HCT116 (cell line): ENCODE measurements at regions not wholly inside any gene's neighbourhood (a gene's known extent, or its start where the extent isn't known, plus 50 kb on each side); places are given as distances from the start of the nearest gene placed in this dataset.

Experiments used
- ATAC-seq: fragments of 200-7000 bp; cut with Tn5 transposase; 2 replicates; pipeline ENCODE4 v1.9.1; 2020; ENCODE audit warnings: mild to moderate bottlenecking, moderate library complexity
- BruUV-seq: library from RNA; stranded (reverse); fragments of 400-500 nt; replicated peaks from 2 replicates; lab custom pipeline; 2021; lab: Mats Ljungman, UMichigan
- CTCF ChIA-PET: fragments of 300-600 bp; sonication (Branson Sonifier 250); formaldehyde crosslinking; loops from one replicate; lab custom pipeline; 2021; ENCODE audit warnings: antibody characterized with exemption; lab: Charles Lee
- POLR2A ChIA-PET: fragments of 300-600, 350-600 bp; sonication (Branson Sonifier 250); formaldehyde crosslinking; loops from one replicate; lab custom pipeline; 2021; ENCODE audit warnings: antibody characterized with exemption; lab: Charles Lee
- RAD21 ChIA-PET, 2 experiments: fragments of 300-600 bp; sonication (Branson Sonifier 250); formaldehyde crosslinking; loops; one replicate each; lab custom pipeline; 2023; ENCODE audit warnings: low total read pairs in 2 of 2; ENCODE audit not compliant: uncharacterized antibody in 2 of 2, unreplicated experiment in 2 of 2, low non-redundant PET in 1 of 2; lab: Charles Lee
- DNase-seq: peaks from one replicate; pipeline ENCODE4 v3.0.0-alpha.2; 2010; ENCODE audit warnings: low read depth, low spot score
- H2AFZ ChIP-seq: fragments of 200-600 bp; shearing (Covaris generic), sonication (generic); 2 replicates; pipeline ENCODE4 v1.6.1; 2017; ENCODE audit warnings: low read depth, mixed run types, mixed read lengths, antibody characterized with exemption, low read length; ENCODE audit not compliant: poor library complexity, severe bottlenecking
- H3K27ac ChIP-seq: 2 replicates; pipeline ENCODE4 v1.5.1; 2012; ENCODE audit warnings: low read depth, low read length
- H3K27me3 ChIP-seq: fragments of 200-600 bp; sonication (generic); 2 replicates; pipeline ENCODE4 v1.6.1; 2016; ENCODE audit warnings: mixed run types, low read length, mixed read lengths; ENCODE audit not compliant: insufficient read depth
- H3K36me3 ChIP-seq, 2 experiments: fragments of 200-500 bp in 1 of 2; fragments of 200-600 bp in 1 of 2; sonication (Bioruptor generic) in 1 of 2; sonication (generic) in 1 of 2; 2 replicates each; pipeline versions ENCODE4 v1.5.1 to v1.6.1; 2014 to 2016; ENCODE audit warnings: low read length in 2 of 2, inconsistent platforms in 1 of 2, mixed read lengths in 1 of 2, mixed run types in 1 of 2; ENCODE audit not compliant: insufficient read depth in 2 of 2, control insufficient read depth in 1 of 2
- H3K4me1 ChIP-seq, 2 experiments: fragments of 200-600 bp in 1 of 2; sonication (generic) in 1 of 2; 2 replicates each; pipeline versions ENCODE4 v1.5.1 to v1.6.1; 2012 to 2017; ENCODE audit warnings: low read length in 2 of 2, inconsistent platforms in 1 of 2, mild to moderate bottlenecking in 1 of 2, mixed read lengths in 1 of 2, mixed run types in 1 of 2, moderate library complexity in 1 of 2; ENCODE audit not compliant: insufficient read depth in 2 of 2, control insufficient read depth in 1 of 2
- H3K4me2 ChIP-seq: fragments of 200-600 bp; sonication (generic); 2 replicates; pipeline ENCODE4 v1.6.1; 2017; ENCODE audit warnings: mixed run types, low read length, mixed read lengths
- H3K4me3 ChIP-seq, 2 experiments: fragments of 200-600 bp in 1 of 2; sonication (generic) in 1 of 2; replicated peaks in 1 of 2; 2 replicates each; pipeline ENCODE4 v1.5.1; 2011 to 2016; ENCODE audit warnings: low read length in 2 of 2, control low read depth in 1 of 2, low read depth in 1 of 2, mild to moderate bottlenecking in 1 of 2, mixed read lengths in 1 of 2, mixed run types in 1 of 2
- H3K79me2 ChIP-seq: fragments of 200-600 bp; sonication (generic); 2 replicates; pipeline ENCODE4 v1.6.1; 2017; ENCODE audit warnings: mild to moderate bottlenecking, mixed run types, low read length, moderate library complexity, mixed read lengths; ENCODE audit not compliant: insufficient read depth
- H3K9ac ChIP-seq: fragments of 200-600 bp; sonication (generic); 2 replicates; pipeline ENCODE4 v1.6.1; 2016; ENCODE audit warnings: low read length, mixed read lengths
- H3K9me2 ChIP-seq: fragments of 200-600 bp; sonication (generic), shearing (Covaris generic); 2 replicates; pipeline ENCODE4 v1.6.1; 2017; ENCODE audit warnings: mixed run types, mild to moderate bottlenecking, moderate library complexity; ENCODE audit not compliant: insufficient read depth
- H3K9me3 ChIP-seq, 2 experiments: fragments of 200-500 bp in 1 of 2; fragments of 200-600 bp in 1 of 2; sonication (Bioruptor generic) in 1 of 2; sonication (generic) in 1 of 2; 2 replicates each; pipeline ENCODE4 v1.6.1; 2014 to 2017; ENCODE audit warnings: low read length in 2 of 2, mixed read lengths in 2 of 2, inconsistent platforms in 1 of 2, low read depth in 1 of 2, mild to moderate bottlenecking in 1 of 2, mixed run types in 1 of 2, moderate library complexity in 1 of 2; ENCODE audit not compliant: control insufficient read depth in 1 of 2, insufficient read depth in 1 of 2
- H4K20me1 ChIP-seq: fragments of 200-600 bp; sonication (generic), shearing (Covaris generic); 2 replicates; pipeline ENCODE4 v1.6.1; 2017; ENCODE audit warnings: mixed run types, mild to moderate bottlenecking, moderate library complexity; ENCODE audit not compliant: insufficient read depth
- ATF3 ChIP-seq: IDR thresholded peaks from 2 replicates; pipeline ENCODE4 v1.6.1; 2012
- CBX3 ChIP-seq: IDR thresholded peaks from 2 replicates; pipeline ENCODE4 v1.6.1; 2012; ENCODE audit warnings: low read depth
- CEBPB ChIP-seq: IDR thresholded peaks from 2 replicates; pipeline ENCODE4 v1.6.1; 2012; ENCODE audit warnings: low read depth
- EGR1 ChIP-seq: IDR thresholded peaks from 2 replicates; pipeline ENCODE4 v1.6.1; 2012; ENCODE audit warnings: low read depth
- JUND ChIP-seq: IDR thresholded peaks from 2 replicates; pipeline ENCODE4 v1.6.1; 2012
- MAX ChIP-seq: IDR thresholded peaks from 2 replicates; pipeline ENCODE4 v1.6.1; 2012
- POLR2A ChIP-seq: IDR thresholded peaks from 2 replicates; pipeline ENCODE4 v1.7.0; 2011; ENCODE audit warnings: borderline replicate concordance; ENCODE audit not compliant: insufficient read depth, insufficient read length; ENCODE audit errors: extremely low read depth
- POLR2AphosphoS5 ChIP-seq: IDR thresholded peaks from 2 replicates; pipeline ENCODE4 v1.6.1; 2011; ENCODE audit warnings: mild to moderate bottlenecking, low read depth, low read length, moderate library complexity
- SIN3A ChIP-seq: IDR thresholded peaks from 2 replicates; pipeline ENCODE4 v1.6.1; 2012; ENCODE audit warnings: low read depth
- SP1 ChIP-seq: IDR thresholded peaks from 2 replicates; pipeline ENCODE4 v1.6.1; 2012; ENCODE audit warnings: low read depth
- YY1 ChIP-seq: IDR thresholded peaks from 2 replicates; pipeline ENCODE4 v1.6.1; 2011; ENCODE audit warnings: low read length, low read depth, moderate library complexity, mild to moderate bottlenecking; ENCODE audit not compliant: insufficient replicate concordance; ENCODE audit errors: extremely low read depth
- intact Hi-C: fragments of 100-400 bp; cut with micrococcal nuclease; formaldehyde crosslinking; loops from 2 replicates; pipeline ENCODE4 v1.10.0; 2022
- TF ChIP-seq, protein P1 (sequence below): IDR thresholded peaks from 2 replicates; pipeline ENCODE4 v1.6.1; 2012; ENCODE audit warnings: low read depth

DNA sequence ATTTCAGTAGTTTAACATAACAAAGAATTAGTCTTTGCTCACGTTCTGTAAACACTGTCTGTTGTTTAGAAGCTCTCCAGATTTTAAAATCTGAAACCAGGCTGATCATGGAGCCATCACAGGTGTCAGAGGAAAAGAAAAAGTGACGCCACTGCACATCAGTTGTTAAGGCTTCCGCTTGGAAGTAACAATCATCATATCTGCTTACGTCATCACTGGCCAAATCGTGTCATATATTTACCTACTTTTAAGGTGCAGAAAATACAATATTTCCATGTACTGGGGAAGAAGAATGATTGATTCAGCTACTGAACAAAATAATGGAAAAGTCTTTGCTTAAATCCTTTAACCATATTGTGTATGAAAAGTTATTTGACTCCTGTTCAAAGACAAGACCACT lies 382.6 kb upstream of the MC4R start:
- H3K27me3 ChIP-seq, result peaks cover 23% of the 10 kb centered on the region; the same call in 1 of the 2 replicates
- no peaks in the 10 kb centered on the region for H4K20me1 ChIP-seq
- H3K9ac ChIP-seq, result no peak overlapping the region
- no TSS peak for BruUV-seq
- H2AFZ ChIP-seq, result no peak overlapping the region
- H3K36me3 ChIP-seq, result no peaks in the 10 kb centered on the region
- no peaks in the 10 kb centered on the region for H3K79me2 ChIP-seq
- no peaks in the 10 kb centered on the region for H3K9me2 ChIP-seq
- TF ChIP-seq CEBPB, result no peak
- TF ChIP-seq, protein P1, sequence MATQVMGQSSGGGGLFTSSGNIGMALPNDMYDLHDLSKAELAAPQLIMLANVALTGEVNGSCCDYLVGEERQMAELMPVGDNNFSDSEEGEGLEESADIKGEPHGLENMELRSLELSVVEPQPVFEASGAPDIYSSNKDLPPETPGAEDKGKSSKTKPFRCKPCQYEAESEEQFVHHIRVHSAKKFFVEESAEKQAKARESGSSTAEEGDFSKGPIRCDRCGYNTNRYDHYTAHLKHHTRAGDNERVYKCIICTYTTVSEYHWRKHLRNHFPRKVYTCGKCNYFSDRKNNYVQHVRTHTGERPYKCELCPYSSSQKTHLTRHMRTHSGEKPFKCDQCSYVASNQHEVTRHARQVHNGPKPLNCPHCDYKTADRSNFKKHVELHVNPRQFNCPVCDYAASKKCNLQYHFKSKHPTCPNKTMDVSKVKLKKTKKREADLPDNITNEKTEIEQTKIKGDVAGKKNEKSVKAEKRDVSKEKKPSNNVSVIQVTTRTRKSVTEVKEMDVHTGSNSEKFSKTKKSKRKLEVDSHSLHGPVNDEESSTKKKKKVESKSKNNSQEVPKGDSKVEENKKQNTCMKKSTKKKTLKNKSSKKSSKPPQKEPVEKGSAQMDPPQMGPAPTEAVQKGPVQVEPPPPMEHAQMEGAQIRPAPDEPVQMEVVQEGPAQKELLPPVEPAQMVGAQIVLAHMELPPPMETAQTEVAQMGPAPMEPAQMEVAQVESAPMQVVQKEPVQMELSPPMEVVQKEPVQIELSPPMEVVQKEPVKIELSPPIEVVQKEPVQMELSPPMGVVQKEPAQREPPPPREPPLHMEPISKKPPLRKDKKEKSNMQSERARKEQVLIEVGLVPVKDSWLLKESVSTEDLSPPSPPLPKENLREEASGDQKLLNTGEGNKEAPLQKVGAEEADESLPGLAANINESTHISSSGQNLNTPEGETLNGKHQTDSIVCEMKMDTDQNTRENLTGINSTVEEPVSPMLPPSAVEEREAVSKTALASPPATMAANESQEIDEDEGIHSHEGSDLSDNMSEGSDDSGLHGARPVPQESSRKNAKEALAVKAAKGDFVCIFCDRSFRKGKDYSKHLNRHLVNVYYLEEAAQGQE, result no peak
- TF ChIP-seq SP1, result no peak
- TF ChIP-seq POLR2AphosphoS5, result no peak
- no peak for TF ChIP-seq ATF3
- H3K4me2 ChIP-seq, result no peak overlapping the region
- CTCF ChIA-PET, result no interaction called here
- no peak overlapping the region for H3K27ac ChIP-seq
- POLR2A ChIA-PET, result no interaction called here
- no peaks in the 10 kb centered on the region for H3K4me1 ChIP-seq
- no peaks in the 10 kb centered on the region for H3K9me3 ChIP-seq
- H3K4me3 ChIP-seq, result no peak overlapping the region
- ATAC-seq, result no peak
- RAD21 ChIA-PET, result no interaction called here
- intact Hi-C loops, result no loop called here
- no peak for DNase-seq

DNA sequence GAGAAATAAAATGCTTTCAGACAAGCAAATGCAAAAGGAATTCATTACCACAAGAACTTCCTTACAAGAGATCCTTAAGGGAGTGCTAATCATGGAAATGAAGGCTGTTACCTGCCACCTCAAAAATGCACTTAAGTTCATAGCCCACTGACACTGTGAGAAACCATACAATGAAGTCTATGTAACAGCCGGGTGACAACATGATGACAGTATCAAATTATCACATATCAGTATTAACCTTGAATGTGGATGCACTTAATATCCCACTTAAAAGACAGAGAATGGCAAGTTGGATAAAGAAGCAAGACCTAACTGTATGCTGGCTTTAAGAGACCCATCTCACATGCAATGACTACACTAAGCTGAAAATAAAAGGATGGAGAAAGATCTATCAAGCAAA lies 403.4 kb upstream of the MC4R start:
- Histone ChIP-seq H2AFZ (no peak overlapping the region), H3K4me3 (no peak overlapping the region), H3K4me2 (no peak overlapping the region), H3K9me3 (no peaks in the 10 kb centered on the region), H3K9ac (no peak overlapping the region), H3K79me2 (no peaks in the 10 kb centered on the region), H3K27me3 (no peaks in the 10 kb centered on the region), H3K36me3 (no peaks in the 10 kb centered on the region), H4K20me1 (no peaks in the 10 kb centered on the region), H3K9me2 (no peaks in the 10 kb centered on the region), H3K4me1 (no peaks in the 10 kb centered on the region), H3K27ac (no peak overlapping the region)
- RAD21 ChIA-PET, result no interaction called here
- DNase-seq (no peak), ATAC-seq (no peak)
- no TSS peak for BruUV-seq
- intact Hi-C loops, result no loop called here
- POLR2A ChIA-PET, result no interaction called here
- CTCF ChIA-PET, result no interaction called here
- no peak for TF ChIP-seq CBX3
- TF ChIP-seq POLR2A, result no peak
- TF ChIP-seq POLR2AphosphoS5, result no peak
- TF ChIP-seq EGR1, result no peak
- no peak for TF ChIP-seq JUND
- no peak for TF ChIP-seq MAX
- no peak for TF ChIP-seq SIN3A
- no peak for TF ChIP-seq SP1
- TF ChIP-seq, protein P1, result no peak
- TF ChIP-seq ATF3, result no peak
- no peak for TF ChIP-seq YY1
